OCI-LY3 (cell line): ENCODE measurements at regions not wholly inside any gene's neighbourhood (a gene's known extent, or its start where the extent isn't known, plus 50 kb on each side); places are given as distances from the start of the nearest gene placed in this dataset.

ENCODE experiments used
- EZH2phosphoT487 ChIP-seq: fragments of 200-600 bp; shearing (Covaris generic); IDR thresholded peaks from 2 replicates; pipeline ENCODE4 v1.6.1; 2018; ENCODE audit warnings: antibody characterized with exemption, mixed run types, low read depth
- TF ChIP-seq, protein P1 (sequence below): fragments of 200-600, 300-600 bp; sonication (generic); IDR thresholded peaks from 2 replicates; pipeline ENCODE4 v1.5.1; 2014; ENCODE audit warnings: antibody characterized with exemption, low read length, low read depth

DNA sequence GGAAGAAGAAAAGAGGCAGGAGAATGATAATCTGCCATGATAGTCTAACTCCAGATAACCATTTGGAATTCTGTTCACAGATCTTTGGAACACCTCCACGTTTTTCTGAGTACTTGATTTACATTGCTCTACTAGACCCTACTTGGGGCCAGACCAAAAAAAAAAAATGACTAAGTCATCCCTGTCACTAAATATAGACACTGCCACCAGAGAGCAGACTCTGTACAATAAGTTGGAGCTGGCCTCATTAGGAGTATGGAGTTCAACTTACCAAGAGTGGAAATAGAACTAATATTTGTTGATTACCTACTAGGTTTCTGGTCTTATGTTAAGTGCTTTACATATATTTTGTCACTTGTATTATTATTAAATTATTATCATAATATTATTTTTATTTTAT is 80.9 kb upstream of the ZNF800 start:
- TF ChIP-seq, protein P1, sequence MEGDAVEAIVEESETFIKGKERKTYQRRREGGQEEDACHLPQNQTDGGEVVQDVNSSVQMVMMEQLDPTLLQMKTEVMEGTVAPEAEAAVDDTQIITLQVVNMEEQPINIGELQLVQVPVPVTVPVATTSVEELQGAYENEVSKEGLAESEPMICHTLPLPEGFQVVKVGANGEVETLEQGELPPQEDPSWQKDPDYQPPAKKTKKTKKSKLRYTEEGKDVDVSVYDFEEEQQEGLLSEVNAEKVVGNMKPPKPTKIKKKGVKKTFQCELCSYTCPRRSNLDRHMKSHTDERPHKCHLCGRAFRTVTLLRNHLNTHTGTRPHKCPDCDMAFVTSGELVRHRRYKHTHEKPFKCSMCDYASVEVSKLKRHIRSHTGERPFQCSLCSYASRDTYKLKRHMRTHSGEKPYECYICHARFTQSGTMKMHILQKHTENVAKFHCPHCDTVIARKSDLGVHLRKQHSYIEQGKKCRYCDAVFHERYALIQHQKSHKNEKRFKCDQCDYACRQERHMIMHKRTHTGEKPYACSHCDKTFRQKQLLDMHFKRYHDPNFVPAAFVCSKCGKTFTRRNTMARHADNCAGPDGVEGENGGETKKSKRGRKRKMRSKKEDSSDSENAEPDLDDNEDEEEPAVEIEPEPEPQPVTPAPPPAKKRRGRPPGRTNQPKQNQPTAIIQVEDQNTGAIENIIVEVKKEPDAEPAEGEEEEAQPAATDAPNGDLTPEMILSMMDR = 0 out of 2 replicates have a peak, but pooled peaks have one; percentile 7
- TF ChIP-seq EZH2phosphoT487 = no peak
